DMS153 (cell line): ENCODE measurements at regions not wholly inside any gene's neighbourhood (a gene's known extent, or its start where the extent isn't known, plus 50 kb on each side); places are given as distances from the start of the nearest gene placed in this dataset.
"Not testable (repeated sequence)": the region's sequence is repeated elsewhere in the genome, so short reads cannot be mapped to it uniquely, and the experiment has no call there.

Experiments used
- DNase-seq: peaks from one replicate; lab custom pipeline; 2025; lab: John Stamatoyannopoulos, UW

DNA sequence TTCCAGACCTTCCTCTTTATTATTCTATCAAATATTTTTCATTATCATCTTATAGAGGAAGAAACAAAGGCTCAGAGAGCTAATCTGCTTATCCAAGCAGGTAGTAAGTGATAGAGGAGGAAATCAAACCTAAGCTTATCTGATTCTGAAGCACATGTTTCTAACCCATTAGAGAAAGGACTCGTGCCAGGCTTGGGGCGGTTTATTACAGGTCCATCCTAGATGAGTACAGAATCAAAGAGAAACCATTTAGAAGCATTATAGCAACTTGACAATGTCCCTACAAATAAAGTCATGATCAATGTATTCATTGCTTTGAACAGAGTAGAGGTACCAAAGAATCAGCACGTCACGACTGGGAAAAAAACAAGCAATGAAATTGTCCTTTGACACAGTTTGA is 303.0 kb downstream of the CYRIA start:
- no peak for DNase-seq

DNA sequence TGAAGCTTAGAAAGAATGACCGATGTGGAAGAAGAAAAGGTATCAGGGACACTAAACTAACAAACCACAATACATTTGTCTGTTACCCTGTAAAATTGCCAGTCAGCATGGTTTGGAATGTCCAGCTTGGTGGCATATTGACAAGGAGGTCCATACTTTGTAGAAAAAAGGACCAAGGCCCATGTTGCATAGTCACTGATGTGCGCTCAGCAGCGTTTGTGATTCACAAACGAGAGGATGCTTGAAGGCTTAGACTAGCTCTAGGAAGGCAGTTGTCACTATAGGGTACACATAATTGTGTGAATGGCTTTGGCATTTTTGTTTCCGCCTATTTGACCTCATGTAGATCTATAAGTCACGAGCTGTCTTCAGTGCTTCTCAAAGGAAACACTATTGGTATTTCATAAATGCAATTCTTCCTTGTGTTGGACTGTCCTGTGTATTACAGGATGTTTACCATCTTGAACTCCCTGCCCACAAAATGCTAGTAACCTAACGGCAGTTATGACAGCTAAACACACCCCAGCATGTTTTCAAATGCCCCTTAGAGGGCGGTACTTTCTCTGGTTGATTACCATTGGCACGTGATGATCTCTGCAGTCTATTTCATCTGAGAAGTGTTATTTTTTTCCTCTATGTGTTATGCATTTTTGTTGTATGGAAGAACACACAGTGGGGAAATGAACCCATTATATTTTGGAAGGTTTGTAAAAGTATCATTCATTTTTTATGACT is 304.2 kb downstream of the CYRIA start:
- no peak for DNase-seq

DNA sequence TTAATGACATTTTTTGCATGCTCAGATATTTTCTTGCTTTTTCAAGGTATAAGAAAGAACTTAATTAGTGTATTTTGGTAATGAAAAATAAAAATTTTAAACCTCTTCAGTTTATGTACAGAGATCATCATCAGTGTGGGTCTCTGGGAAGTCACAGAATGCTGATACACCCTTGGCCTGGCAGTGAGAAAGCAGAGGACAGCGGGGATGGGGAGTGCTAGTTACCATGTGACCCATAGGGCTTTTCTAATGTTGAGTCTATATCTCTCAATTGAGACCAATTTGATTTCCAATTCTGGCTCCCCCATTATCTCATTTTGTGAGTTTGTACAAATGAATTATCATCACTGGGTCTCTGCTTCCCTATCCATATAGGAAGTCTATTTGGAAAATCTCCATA is 305.7 kb downstream of the CYRIA start:
- DNase-seq: no peak

DNA sequence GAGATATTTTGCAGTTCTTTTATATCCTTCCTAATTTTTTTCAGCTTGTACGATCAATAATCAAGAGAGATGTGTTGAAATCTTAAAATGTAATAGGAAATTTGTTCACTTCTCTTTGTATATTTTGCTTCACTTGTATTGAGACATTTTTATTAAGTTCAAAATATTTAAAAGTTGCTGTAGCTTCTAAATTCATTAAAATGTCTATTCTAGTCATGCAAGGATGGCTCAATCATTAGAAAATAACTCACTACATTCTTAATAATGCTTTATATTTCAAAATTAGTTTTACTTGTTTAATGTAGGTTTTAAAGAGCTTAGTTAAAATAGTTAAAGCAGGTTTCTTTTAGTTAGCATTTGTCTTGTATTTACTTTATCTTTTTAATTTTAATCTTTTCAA is 308.4 kb downstream of the CYRIA start:
- DNase-seq: no peak

DNA sequence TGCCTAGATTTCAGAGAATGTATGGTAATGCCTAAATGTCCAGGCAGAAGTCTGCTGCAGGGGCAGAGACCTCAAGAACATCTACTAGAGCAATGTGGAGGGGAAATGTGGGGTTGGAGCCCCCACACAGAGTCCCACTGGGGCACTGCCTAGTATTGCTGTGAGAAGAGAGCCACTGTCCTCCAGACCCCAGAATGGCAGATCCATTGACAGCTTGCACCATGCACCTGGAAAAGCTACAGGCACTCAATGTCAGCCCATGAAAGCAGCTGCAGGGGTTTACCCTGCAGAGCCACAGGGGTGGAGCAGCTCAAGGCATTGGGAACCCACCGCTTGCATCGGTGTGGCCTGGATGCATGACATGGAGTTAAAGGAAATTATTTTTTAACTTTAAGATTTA is 314.1 kb downstream of the CYRIA start:
- DNase-seq: no peak

DNA sequence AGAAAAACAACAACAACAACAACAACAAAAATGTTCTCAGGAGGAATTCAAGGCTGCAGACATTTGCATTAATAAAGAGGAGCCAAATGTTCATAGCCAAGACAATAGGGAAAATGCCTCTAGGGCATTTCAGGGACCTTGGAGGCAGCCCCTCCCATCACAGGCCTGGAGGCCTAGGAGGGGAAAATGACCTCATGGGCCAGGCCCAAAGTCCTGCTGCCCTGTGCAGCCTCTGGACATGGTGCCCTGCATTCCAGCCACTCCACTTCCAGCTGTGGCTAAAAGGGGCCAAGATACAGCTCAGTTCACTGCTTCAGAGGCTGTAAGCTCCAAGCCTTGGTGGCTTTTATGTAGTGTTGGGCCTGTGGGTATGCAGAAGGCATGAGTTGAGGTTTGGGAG is 314.5 kb downstream of the CYRIA start:
- no peak for DNase-seq

DNA sequence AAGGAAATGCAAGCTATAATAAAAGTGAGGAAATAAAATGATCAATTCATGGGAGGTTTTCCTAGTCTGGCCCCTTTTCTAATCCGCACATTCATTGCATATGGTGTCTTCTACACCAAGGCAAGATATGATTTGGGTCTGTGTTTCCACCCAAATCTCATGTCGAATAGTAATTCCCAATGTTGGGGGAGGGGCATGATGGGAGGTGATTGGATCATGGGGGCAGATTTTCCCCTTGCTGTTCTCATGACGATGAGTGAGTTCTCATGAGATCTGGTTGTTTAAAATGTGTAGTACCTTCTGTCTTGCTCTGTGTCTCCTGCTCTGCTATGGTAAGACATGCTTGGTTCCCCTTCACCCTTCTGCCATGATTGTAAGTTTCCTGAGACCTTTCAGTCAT is 315.4 kb downstream of the CYRIA start:
- DNase-seq: no peak

DNA sequence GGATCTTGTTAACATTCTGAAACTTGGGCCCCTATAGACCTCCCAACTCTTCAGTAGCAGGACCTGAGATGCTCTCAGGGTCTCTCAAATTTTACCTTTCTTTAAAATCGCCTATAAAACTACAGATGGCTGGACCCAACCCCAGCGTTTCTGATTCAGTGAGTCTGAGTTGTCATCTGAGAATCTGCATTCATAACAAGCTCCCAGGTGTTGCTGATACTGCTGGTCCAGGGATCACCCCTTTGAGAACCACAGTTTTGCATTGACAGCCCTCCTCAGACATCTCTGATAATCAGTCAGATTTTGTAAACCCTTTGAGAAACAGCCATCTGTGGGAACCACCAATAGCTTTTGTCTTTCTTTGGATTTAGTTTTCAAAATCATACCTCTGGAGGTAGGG is 315.8 kb downstream of the CYRIA start:
- DNase-seq: no peak

DNA sequence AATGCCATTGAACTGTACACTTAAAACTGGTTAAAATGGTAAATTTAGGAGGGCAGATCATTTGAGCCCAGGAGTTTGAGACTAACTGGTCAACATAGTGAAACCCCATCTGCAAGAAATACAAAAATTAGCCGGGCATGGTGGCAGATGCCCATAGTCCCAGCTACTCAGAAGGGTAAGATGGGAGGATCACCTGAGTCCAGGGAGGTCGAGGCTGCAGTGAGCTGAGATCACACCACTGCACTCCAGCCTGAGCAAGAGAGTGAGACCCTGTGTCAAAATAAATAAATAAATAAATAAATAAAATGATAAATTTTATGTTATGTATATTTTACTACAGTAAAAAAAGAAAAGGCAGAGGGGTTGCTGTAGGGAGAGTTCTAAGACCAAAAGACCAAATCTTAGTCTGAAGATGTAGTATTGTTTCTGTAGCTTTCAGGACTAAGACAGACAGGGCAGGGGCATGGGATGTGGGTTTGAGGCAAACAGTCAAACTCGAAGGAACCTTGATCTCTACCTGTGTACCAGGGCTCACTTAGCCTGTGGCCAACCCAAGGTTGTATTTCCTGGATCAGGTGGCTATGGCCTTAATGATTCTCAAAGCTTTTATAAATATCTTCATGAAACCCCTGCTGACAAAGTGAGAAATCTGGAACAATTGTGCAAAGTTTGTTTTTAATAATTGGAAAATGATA is 316.7 kb downstream of the CYRIA start:
- no peak for DNase-seq

DNA sequence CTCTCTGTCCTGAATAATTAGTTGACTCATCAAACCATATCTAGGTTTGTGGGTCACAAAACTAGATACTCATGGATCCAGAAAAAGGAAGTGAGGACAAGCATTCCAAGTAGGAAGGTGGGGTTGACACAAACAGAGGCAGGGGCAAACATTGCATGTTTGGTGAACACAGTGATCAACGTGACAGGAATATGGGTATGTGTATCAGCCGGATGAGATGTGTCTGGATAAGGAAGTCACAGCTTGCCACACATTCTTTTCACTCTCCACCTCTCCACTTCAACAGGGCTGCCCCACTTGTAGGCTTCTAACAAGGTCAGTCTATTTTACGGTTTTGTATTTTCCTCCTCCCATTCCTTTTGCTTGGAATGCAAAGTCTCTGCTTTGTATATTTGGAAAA is 319.0 kb downstream of the CYRIA start:
- DNase-seq: no peak

DNA sequence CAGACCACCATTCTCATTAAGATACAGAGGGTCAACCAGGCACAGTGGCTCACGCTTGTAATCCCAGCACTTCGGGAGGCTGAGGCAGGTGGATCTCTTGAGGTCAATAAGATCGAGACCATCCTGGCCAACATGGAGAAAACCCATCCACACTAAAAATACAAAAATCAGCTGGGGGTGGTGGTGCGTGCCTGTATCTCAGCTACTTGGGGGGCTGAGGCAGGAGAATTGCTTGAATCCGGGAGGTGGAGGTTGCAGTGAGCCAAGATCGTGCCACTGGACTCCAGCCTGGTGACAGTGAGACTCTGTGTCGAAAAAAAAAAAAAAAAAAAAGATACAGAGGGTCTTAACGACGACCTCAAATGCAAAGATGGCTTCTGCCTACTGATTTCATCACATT is 320.4 kb downstream of the CYRIA start:
- DNase-seq: not testable (repeated sequence)

DNA sequence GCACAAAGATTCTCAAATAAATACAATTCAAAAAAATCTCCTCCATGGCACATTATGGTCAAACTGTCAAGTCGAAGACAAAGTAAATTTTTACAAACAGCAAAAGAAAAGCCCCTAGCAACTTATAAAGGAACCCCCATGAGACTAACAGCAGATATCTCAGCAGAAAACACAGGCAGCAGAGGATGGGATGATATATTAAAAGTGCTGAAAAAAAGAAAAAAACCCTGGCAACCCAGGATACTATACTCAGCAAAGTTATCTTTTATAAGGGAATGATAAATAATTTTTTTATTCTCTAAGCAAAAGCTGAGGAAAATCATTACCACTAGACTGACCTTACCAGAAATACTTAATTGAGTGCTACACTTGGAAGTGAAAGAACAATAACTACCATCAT is 326.4 kb downstream of the CYRIA start:
- no peak for DNase-seq

DNA sequence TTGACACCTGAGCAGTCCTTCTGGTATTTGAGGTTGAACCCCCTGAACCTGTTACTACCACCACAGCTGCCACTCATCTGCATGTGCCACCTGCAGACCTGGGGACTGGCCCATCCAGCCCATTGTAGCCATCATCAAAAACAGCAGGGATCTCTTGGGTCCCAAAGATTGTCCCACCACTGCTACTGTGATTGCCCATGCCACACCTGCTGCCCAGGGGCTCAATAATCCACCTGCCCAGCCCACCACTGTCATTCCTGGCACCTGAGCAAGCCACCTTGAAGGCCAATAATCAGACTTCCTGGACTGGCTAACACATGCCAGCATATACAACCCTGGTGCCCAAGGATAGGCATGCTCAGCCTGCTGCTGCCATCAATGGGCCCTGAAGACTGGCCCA is 327.6 kb downstream of the CYRIA start:
- DNase-seq: no peak

DNA sequence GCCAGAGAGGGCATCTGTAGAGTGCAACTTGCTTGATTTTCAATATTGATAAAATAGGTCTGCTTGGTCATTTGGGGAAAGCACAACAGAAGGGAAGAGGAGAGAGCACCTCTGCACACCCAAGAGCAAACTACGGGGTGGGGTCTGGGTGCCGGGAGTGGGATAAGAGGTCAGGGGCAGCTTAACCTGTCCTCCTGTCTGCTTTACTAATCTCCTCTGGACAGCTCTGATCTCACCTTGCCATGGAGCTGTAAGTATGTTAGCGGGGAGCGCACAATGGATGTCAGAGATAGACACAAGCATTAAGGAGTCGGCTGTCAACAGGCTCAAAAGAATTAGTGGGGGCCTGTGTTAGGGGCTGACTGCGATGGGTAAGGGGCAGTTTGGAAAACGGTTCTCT is 328.7 kb downstream of the CYRIA start:
- no peak for DNase-seq

DNA sequence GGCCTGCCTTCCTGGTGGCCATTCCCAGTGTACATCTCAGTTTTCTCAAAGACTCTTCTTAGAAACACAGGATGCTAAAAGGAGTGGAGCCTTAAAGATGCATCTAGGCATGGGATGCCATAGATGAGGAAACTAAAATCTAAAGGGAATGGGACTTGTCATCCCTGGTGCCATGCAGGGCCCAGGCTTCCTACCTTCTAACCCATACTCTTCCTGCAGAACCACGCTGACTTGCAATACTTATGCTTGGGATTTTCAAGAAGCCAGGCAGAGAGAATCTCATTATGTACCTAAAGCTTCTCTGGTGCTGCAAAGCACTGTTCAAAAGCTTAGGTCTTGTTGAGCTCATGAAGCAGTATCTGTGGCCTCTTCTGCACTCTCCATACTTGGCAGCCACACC is 329.1 kb downstream of the CYRIA start:
- DNase-seq: no peak

DNA sequence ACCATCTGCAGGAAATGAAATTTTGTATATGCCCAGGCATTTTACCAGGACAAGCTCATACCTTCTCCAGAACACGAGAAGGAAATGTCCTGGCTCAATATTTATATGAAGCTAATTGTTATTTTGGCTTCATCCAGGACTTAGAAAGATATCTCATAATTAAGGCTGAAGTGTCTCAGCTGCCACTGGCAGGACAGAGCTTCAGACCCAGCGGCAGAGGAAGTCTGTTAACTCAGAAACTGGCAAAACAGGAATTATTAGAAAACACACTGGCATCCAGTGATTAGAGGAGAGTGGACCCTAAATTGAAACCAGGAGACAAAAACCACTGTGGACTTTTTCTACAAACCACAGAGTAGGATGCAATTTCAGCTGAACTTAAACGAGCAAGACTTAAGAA is 329.7 kb downstream of the CYRIA start:
- no peak for DNase-seq

DNA sequence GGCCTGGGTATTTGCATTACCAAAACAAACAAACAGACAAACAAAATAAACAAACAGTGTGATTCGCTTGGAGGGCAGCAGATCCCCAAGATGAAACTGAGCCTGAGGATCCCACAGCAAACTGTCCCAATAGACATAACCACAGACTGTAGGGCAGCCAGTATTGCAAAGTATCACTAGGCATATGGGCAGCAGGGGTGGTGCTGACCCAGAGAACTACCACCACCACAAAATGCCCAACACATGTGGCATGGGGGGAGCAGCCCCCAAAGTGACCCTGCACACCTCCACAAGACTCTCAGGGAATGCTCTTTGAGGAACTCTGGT is 330.1 kb downstream of the CYRIA start:
- DNase-seq: no peak

DNA sequence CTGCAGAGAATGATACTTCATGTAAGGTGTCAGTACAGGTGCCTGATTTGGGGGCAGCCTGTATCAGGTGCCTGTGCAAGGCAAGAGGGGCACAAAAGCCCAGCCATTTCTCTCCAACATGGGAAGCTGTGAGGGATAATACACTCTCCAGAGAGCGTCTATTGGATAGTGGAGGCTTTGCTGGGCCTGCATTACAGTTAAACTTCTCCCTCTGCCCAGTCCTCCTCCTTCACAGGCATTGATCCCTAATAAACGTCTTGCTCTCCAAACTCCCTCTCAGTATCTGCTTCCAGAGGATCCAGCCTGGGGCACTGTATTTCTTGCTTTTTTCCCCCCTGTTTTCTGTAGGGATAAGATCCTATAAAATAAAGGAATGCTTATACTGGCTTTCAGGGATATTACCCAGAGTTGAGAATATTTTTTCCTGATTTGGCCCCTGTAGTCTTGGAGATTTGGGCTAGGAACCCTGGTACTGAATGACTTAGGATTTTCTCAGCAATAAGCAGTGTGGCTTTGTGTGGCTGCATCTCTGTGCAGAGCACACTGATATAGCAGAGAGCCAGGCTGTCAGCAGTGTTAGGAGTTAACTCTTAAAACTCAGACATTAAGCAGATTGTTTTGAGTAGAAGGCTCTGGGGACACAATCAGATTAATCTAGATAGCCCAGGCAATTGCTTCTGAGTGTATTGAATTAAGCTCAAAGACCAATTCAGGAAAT is 330.6 kb downstream of the CYRIA start:
- no peak for DNase-seq

DNA sequence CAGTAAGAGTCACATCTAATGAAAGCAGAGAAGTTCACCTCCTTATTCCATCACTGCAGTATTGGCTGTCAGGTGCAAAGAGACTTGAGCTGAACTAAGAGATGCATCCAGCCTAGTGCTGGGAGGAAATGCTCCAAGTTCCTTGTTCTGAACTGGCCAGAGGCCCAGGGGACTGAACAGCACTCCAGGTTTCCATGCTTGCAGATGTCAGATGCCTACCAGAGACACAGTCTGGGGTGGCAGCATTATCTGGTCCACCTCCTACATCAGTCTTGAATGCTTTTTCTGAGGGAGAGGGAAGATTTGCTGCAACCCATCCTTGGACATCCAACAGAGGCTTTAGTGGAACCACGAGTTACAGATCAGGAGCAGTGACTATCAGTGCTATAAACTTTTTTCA is 331.3 kb downstream of the CYRIA start:
- no peak for DNase-seq

DNA sequence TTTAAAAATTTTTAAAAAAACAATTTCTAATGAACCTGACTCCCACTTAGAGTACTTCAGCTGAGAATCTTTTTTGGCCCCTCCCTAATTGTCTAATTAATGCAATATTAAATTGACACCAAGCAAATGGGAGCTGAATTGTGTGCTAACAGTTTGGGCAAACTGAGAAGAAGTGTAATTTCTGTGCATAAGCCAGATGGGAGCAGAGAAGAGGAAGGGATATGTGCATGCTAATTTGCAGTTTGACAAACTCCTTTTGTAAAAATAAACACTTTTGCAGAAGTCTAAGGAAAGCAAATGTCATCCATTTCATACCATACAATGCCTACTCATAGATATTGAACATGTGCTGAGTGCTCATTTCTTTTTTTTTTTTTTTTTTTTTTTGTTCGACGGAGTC is 332.0 kb downstream of the CYRIA start:
- no peak for DNase-seq

DNA sequence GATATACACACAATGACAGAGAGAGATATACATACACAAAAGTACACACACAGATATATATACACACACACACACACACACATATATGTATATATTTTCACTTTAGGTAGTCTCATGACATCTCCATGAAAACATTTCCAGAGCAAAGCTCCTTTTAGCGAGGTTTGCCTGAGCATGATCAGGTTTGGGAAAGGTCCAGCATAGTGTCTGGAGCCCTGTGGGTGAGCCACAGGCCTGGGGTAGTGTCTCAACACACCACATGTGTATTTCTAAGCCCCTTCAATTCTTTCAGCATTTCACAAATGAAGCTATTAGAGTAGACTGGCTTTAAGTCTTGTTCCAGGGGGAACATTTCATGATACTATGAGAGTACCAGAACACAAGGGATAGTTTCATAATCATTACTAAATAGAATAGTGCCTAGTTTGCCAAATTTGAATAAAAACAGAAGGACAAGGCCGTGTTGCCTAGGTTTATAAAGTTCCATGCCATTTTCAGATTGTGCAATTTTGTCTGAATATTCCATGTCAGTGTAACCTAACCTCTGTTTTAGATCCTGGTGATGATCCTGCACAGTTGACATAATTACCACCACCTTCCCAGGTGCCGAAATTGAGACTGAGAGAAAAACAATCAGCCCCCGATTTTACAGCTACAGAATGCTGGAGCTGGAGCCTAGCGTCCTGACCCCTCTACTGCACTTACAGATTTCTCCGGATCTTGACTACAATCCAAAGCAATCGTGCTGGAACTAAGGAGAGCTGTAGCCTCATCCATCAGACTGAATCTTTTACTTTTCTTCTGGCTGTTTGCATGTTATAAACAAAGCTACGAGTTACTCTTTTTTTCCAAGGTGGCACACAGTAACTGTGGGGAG is 332.7 kb downstream of the CYRIA start:
- DNase-seq: no peak

DNA sequence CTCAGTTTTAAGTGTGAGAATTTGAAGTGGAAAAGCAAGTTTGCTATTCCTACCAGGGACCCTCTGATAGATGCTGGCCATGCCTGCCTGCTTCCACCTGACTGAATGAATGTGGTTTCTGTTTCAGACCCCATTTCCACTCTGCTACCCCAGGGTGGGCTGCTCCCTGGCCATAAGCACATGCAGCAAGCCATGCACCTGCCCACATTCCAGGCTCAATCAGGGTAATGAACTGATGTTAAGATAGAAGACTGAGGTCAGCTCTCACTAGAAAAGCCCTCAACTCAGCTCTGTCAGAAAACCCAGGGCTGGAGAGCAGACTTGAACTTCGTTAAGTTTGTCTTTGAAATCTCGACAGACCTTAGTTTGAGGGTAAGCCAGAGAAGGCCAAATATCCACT is 333.9 kb downstream of the CYRIA start:
- no peak for DNase-seq

DNA sequence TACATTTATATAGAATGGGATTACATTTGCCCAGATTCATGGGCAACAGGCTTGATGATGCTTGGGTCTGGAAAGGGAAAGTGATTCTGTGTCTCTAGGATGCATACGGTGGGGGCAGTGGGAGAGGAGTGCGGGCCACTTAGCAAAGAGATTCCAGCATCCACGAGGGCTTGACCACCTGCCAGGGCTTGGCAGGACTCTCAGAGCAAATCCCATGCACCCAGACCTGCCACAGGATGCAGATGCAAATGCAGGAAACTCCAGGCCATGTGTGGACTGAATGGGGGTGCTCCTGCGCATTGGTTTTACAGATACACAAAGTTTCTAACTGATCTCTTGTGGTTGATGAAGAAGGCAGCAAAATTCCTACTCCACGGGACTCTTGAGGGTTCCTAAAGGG is 334.7 kb downstream of the CYRIA start:
- DNase-seq: no peak
